Mucosa of descending colon (tissue), 3 donors: ENCODE measurements at regions not wholly inside any gene's neighbourhood (a gene's known extent, or its start where the extent isn't known, plus 50 kb on each side); places are given as distances from the start of the nearest gene placed in this dataset.

Source experiments
- ATAC-seq: fragments of 200-7000 bp; cut with Tn5 transposase; one replicate; pipeline ENCODE4 v1.9.1; 2020; ENCODE audit warnings: mild to moderate bottlenecking, moderate library complexity
- DNase-seq, 3 donors: peaks; one replicate each; pipeline ENCODE4 v3.0.0-alpha.2; 2020
- H3K36me3 ChIP-seq: fragments of 200-600 bp; one replicate; pipeline ENCODE4 v1.8.0; 2021; ENCODE audit warnings: low read depth, mild to moderate bottlenecking
- H3K4me1 ChIP-seq: fragments of 200-600 bp; one replicate; pipeline ENCODE4 v1.8.0; 2021; ENCODE audit warnings: low read depth, mild to moderate bottlenecking
- H3K4me3 ChIP-seq: fragments of 200-600 bp; one replicate; pipeline ENCODE4 v1.8.0; 2021; ENCODE audit warnings: mild to moderate bottlenecking
- H3K9me3 ChIP-seq: fragments of 200-600 bp; one replicate; pipeline ENCODE4 v1.8.0; 2021; ENCODE audit warnings: mild to moderate bottlenecking
- intact Hi-C, 2 donors: fragments of 100-400 bp; cut with DNase I in 1 of 2; cut with micrococcal nuclease in 1 of 2; formaldehyde crosslinking; loops; one replicate each; pipeline versions ENCODE4 v1.11.0 to v1.11.1; 2022; cut with DNase I, micrococcal nuclease
- TF ChIP-seq, protein P1 (sequence below): fragments of 200-600 bp; IDR thresholded peaks from one replicate; pipeline ENCODE4 v1.8.0; 2022; ENCODE audit warnings: antibody characterized with exemption, mild to moderate bottlenecking
- donor health status: DM: no; HTN: no; CAD: no; lungs with moderate emphysema.
- donor health status: DM: no; HTN: no; CAD: no.
- donor health status: DM: no; HTN: yes; CAD: no.

DNA sequence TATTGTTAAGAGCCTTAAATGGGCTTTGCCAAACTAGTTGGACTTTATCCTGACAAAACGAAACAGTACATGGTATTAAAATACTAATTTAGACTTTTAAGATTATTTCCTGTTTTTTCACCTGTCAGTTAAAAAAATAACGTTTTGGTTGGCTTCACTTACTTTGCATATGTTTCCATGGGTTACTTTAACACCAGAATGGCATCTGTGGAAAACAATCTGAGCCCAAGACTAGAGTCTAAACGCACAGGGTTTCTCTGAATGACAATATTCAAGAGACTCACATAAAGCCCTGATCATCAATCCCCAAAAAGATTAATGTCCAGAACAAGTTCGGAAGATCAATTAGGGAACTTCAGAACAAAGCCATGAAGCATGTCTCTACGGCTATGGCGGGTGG lies 888.0 kb downstream of the EPHA4 start:
- ATAC-seq (no peak), DNase-seq (no peak)
- no peaks in the 10 kb centered on the region for H3K4me1 ChIP-seq
- intact Hi-C loops: loop anchor here in 1 of 2 donors (10.0 kb wide), 1 partner anchor 1281 kb away; no protein-coding TSS in a partner anchor
- H3K36me3 ChIP-seq: no peaks in the 10 kb centered on the region
- no peaks in the 10 kb centered on the region for H3K9me3 ChIP-seq
- no peak overlapping the region for H3K4me3 ChIP-seq
- TF ChIP-seq, protein P1, sequence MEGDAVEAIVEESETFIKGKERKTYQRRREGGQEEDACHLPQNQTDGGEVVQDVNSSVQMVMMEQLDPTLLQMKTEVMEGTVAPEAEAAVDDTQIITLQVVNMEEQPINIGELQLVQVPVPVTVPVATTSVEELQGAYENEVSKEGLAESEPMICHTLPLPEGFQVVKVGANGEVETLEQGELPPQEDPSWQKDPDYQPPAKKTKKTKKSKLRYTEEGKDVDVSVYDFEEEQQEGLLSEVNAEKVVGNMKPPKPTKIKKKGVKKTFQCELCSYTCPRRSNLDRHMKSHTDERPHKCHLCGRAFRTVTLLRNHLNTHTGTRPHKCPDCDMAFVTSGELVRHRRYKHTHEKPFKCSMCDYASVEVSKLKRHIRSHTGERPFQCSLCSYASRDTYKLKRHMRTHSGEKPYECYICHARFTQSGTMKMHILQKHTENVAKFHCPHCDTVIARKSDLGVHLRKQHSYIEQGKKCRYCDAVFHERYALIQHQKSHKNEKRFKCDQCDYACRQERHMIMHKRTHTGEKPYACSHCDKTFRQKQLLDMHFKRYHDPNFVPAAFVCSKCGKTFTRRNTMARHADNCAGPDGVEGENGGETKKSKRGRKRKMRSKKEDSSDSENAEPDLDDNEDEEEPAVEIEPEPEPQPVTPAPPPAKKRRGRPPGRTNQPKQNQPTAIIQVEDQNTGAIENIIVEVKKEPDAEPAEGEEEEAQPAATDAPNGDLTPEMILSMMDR: no peak

DNA sequence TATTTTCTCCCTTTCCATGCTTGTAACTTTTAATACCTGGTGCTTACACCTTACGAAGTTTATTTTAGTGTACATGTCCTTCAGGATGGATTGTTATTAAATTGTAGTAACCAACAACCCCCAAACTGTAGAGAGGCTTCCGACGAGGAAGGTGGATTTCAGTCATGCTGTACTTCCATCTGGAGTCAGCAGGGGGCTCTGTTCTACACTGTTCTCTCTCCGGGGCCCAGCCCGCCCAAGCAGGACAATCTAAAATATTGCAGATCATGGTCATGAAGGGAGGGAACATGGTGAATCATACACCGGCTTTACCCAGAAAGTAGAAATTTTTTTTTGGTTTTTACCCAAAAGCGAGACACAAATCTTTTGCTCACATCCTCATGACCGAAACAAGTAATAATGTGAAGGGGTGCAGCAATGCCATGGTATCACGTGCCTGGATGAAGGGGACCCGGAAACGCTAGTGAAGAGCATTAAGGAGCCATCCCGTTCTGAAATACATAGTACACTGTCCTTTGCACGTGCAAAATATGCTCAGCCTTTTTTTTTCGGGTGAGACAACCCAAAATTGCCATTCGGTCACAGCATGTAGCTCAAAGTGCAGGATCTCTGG lies 884.8 kb downstream of the EPHA4 start:
- intact Hi-C loops: loop anchor here (2.0 to 10.0 kb wide), 3 partner anchors 885 to 1277 kb away; partner anchors contain the start of gene EPHA4 (in 2 of the 2)
- peak; percentile 91 for ATAC-seq
- no peaks in the 10 kb centered on the region for H3K36me3 ChIP-seq
- TF ChIP-seq, protein P1: peak; percentile 68
- no peak overlapping the region for H3K4me3 ChIP-seq
- no peaks in the 10 kb centered on the region for H3K9me3 ChIP-seq
- H3K4me1 ChIP-seq: no peaks in the 10 kb centered on the region
- DNase-seq: peak; percentile 51 to 85 (median 55)

DNA sequence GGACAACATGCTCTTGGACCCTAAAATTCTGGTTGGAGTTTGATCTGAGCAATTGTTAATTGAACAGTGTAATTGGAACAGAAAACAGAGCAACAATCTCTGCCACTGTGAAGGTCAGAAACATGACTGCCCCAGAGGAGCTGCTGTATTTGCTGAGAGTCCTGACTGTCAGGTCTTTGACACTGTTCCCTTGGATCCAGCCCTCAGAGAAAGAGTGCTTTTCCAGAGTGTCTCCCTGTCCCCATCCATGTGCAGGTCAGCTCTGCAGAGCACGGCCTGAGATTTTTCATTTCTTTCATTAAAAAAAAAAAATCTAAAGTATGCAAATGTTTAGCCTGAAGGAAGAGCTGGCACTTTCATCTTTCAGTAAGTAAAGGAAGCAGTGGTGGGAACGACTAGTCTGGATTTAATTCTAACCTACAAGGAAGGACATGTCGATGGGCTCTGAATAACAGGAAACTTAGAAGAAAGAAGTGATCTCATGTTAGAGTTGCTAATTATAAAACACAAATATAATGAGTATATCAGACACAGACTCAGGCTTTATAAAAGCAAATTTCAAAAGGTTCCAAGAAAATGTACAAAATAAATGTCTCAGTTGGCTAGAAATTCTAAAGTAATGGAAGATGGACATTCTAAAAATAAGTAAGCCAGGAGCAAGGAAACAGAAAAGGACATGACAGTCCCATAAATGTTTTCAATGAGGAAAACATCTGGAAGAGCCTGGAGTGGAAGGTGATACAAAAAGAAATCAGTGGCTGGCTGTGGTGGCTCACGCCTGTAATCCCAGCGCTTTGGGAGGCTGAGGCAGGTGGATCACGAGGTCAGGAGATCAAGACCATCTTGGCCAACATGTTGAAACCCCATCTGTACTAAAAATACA lies 876.5 kb downstream of the EPHA4 start:
- intact Hi-C loops: no loop called here
- no peak for DNase-seq
- no peaks in the 10 kb centered on the region for H3K4me1 ChIP-seq
- TF ChIP-seq, protein P1: no peak
- ATAC-seq: no peak
- no peaks in the 10 kb centered on the region for H3K36me3 ChIP-seq
- no peak overlapping the region for H3K4me3 ChIP-seq
- no peaks in the 10 kb centered on the region for H3K9me3 ChIP-seq

DNA sequence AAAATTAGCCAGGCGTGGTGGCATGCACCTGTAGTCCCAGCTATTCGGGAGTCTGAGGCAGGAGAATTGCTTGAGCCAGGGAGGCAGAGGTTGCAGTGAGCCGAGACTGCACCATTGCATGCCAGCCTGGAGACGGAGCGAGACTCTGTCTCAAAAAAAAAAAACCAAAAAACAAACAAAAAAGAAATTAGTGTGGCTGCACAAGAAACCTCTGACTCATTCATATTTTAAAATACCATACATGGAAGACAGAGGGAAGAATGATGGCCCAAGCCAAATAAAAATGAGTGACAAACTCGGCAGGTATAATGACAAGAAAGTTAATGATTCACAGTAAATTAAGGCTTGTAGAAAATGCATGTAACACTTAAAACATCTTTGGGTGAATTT lies 875.8 kb downstream of the EPHA4 start:
- TF ChIP-seq, protein P1: no peak
- intact Hi-C loops: no loop called here

DNA sequence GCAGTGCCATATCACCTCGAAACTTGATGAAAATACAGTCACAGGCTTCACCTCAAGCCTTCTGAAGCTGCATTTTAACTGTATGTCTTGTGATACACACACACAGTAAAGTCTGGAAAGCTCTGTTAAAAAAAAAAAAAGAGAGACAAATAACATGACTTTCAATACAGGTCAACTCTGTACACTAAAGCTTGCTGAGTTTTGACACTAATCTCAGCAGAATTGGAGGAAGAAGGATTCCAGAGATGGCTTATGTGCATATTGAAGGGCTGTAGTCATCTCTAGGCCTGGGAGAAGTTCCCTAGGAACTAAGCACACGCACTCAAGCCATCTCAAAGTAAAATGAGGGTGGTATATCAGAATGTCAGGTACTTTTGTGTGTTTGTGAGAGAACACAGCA lies 875.1 kb downstream of the EPHA4 start:
- H3K9me3 ChIP-seq: no peaks in the 10 kb centered on the region
- no peaks in the 10 kb centered on the region for H3K36me3 ChIP-seq
- H3K4me3 ChIP-seq: no peak overlapping the region
- TF ChIP-seq, protein P1: no peak
- DNase-seq (no peak), ATAC-seq (no peak)
- no peaks in the 10 kb centered on the region for H3K4me1 ChIP-seq
- intact Hi-C loops: no loop called here

More for the DNA sequence above, 875.8 kb downstream of the EPHA4 start:
- DNase-seq (no peak), ATAC-seq (no peak)
- H3K4me3 ChIP-seq: no peak overlapping the region
- no peaks in the 10 kb centered on the region for H3K9me3 ChIP-seq
- H3K36me3 ChIP-seq: no peaks in the 10 kb centered on the region
- no peaks in the 10 kb centered on the region for H3K4me1 ChIP-seq
